ENCODE measurements at regions not wholly inside any gene's neighbourhood (a gene's known extent, or its start where the extent isn't known, plus 50 kb on each side); places are given as distances from the start of the nearest gene placed in this dataset.

DNA sequence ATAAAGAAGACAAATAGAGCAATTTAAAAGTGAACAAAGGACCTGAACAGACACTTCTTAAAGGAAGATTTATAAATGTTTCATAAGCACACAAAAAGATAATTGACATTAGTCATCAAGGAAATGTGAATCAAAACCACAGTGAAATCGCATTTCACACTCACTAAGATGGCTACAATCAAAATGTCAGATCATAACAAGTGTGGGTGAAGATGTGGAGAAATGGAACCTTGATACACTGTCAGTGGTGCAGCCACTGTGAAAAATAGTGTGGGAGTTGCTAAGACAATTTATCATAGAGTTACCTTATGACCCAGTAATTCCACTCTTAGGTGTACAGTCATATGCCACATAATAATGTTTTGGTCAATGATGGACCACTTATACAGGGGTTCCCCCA, 54.5 kb upstream of the HTR4 start:
- Histone ChIP-seq H3K36me3 (ENCODE audit: control insufficient read depth in 5 of 5, insufficient read depth in 5 of 5, low read length in 5 of 5) (no peaks in the 10 kb centered on the region), H3K4me3 (ENCODE audit: low read depth in 1 of 5, low read length in 5 of 5) (no peak overlapping the region), H3K9me3 (ENCODE audit: control insufficient read depth in 5 of 5, low read length in 5 of 5) (no peaks in the 10 kb centered on the region), H3K9ac (ENCODE audit: low read length in 5 of 5) (no peak overlapping the region), H3K27me3 (ENCODE audit: control insufficient read depth in 5 of 5, insufficient read depth in 4 of 5, low read length in 5 of 5) (no peaks in the 10 kb centered on the region), H3K27ac (ENCODE audit: low read depth, low read length) (no peak overlapping the region), H3K4me1 (ENCODE audit: control insufficient read depth in 5 of 5, insufficient read depth in 5 of 5, low read length in 5 of 5) (peaks cover 0 to 7% (median 0%) of the 10 kb centered on the region in 5 donors)

DNA sequence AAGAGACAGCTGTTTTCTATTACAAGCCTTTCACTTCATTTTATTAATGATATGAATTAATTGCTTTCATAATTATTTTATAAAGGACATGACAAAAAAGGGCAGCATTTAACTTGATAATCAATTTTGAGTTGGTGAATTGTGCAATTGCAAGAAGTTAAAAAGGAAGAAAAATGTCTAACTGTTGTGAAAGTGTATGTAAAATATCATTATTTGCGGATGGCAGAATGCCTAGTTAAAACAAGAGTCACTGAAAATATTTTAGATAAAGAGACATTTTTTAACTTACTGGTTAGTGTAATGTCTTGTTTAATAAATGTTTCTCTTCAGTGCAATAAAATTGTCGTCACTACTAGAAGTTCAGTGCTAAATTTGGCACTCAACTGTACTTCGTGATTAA, 57.6 kb upstream of the HTR4 start:
- H3K9me3 ChIP-seq (ENCODE audit: control insufficient read depth in 5 of 5, low read length in 5 of 5) = no peaks in the 10 kb centered on the region
- H3K9ac ChIP-seq (ENCODE audit: low read length in 5 of 5) = no peak overlapping the region
- no peak overlapping the region for H3K4me3 ChIP-seq (ENCODE audit: low read depth in 1 of 5, low read length in 5 of 5)
- H3K27me3 ChIP-seq (ENCODE audit: control insufficient read depth in 5 of 5, insufficient read depth in 4 of 5, low read length in 5 of 5) = no peaks in the 10 kb centered on the region
- peaks cover 0 to 7% (median 0%) of the 10 kb centered on the region in 5 donors for H3K4me1 ChIP-seq (ENCODE audit: control insufficient read depth in 5 of 5, insufficient read depth in 5 of 5, low read length in 5 of 5)
- H3K36me3 ChIP-seq (ENCODE audit: control insufficient read depth in 5 of 5, insufficient read depth in 5 of 5, low read length in 5 of 5) = no peaks in the 10 kb centered on the region
- H3K27ac ChIP-seq (ENCODE audit: low read depth, low read length) = no peak overlapping the region

DNA sequence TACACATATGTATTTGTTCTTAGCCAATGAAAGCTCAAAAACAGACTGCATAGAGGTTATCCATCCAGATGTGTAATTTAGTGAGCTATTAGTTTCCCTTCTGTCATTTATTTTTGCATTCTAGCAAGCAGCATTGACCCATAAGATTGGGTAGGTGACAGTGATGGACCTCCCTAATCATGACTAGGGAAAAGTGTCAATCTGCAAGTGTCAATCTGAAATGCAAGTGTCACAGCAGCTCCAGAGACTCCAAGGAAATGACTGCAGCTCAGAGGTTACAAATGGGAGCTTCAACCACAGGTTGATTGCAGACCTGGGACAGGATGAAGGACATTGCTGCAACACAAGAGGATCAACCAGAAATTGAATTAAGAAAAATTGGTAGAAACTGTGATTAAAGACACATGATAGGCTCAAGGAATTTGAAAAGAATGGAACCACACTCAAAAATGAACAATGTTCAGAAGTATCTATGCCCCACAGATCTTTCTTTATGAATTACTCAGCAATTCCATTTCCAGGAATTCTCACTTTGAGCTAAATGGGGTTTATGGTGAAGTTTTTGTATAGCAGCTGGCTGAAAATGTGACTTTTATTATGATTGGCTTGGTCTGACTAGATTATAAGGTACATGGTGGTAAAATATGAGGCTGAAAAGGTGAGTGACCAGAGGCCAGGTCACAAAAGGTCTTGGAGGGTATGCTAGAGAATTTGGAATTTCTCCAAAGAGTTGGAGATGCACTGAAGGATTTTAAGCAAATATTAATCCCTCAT, 59.6 kb upstream of the HTR4 start:
- Histone ChIP-seq H3K9me3 (ENCODE audit: control insufficient read depth in 5 of 5, low read length in 5 of 5) (no peaks in the 10 kb centered on the region), H3K9ac (ENCODE audit: low read length in 5 of 5) (no peak overlapping the region), H3K27ac (ENCODE audit: low read depth, low read length) (no peak overlapping the region), H3K4me3 (ENCODE audit: low read depth in 1 of 5, low read length in 5 of 5) (no peak overlapping the region), H3K4me1 (ENCODE audit: control insufficient read depth in 5 of 5, insufficient read depth in 5 of 5, low read length in 5 of 5) (peaks cover 0 to 7% (median 0%) of the 10 kb centered on the region in 5 donors), H3K36me3 (ENCODE audit: control insufficient read depth in 5 of 5, insufficient read depth in 5 of 5, low read length in 5 of 5) (no peaks in the 10 kb centered on the region), H3K27me3 (ENCODE audit: control insufficient read depth in 5 of 5, insufficient read depth in 4 of 5, low read length in 5 of 5) (no peaks in the 10 kb centered on the region)

DNA sequence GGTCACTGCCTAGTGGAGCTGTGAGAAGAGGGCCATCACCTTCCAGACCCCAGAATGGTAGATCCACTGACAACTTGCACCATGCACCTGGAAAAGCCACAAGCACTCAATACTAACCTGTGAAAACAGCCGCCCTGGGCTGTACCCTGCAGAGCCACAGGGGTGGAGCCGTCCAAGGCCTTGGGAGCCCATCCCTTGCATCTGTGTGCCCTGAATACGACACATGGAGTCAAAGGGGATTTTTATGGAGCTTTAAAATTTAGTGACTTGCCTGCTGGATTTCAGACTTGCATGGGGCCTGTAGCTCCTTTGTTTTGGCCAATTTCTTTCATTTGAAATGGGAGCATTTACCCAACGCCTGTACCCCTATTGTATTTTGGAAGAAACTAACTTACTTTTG, 62.4 kb upstream of the HTR4 start:
- H3K4me3 ChIP-seq (ENCODE audit: low read depth in 1 of 5, low read length in 5 of 5) = no peak overlapping the region
- H3K27me3 ChIP-seq (ENCODE audit: control insufficient read depth in 5 of 5, insufficient read depth in 4 of 5, low read length in 5 of 5) = no peaks in the 10 kb centered on the region
- H3K9me3 ChIP-seq (ENCODE audit: control insufficient read depth in 5 of 5, low read length in 5 of 5) = no peaks in the 10 kb centered on the region
- no peaks in the 10 kb centered on the region for H3K36me3 ChIP-seq (ENCODE audit: control insufficient read depth in 5 of 5, insufficient read depth in 5 of 5, low read length in 5 of 5)
- no peak overlapping the region for H3K27ac ChIP-seq (ENCODE audit: low read depth, low read length)
- no peak overlapping the region for H3K9ac ChIP-seq (ENCODE audit: low read length in 5 of 5)
- H3K4me1 ChIP-seq (ENCODE audit: control insufficient read depth in 5 of 5, insufficient read depth in 5 of 5, low read length in 5 of 5) = peaks cover 0 to 3% (median 0%) of the 10 kb centered on the region in 5 donors

DNA sequence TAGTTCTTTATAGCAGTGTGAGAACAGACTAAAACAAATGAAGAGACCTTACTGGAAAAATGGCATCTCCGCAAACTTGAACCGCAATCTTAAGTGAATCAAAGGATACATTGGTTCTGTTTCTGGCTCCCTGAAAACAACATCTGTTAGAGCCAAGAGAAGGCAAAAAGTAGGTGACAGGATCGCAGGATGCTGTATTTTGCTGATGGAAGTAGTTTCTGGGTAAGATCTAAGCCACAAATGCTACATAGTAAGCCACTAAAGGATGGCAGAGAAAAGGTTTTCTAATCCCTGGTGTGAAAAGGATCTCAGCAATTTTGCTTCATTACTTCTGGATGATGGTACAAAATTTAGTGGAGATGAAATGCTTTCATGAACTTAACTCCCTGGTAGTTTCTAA, 63.3 kb upstream of the HTR4 start:
- H3K9me3 ChIP-seq (ENCODE audit: control insufficient read depth in 5 of 5, low read length in 5 of 5) = no peaks in the 10 kb centered on the region
- no peaks in the 10 kb centered on the region for H3K4me1 ChIP-seq (ENCODE audit: control insufficient read depth in 5 of 5, insufficient read depth in 5 of 5, low read length in 5 of 5)
- H3K27ac ChIP-seq (ENCODE audit: low read depth, low read length) = no peak overlapping the region
- no peaks in the 10 kb centered on the region for H3K36me3 ChIP-seq (ENCODE audit: control insufficient read depth in 5 of 5, insufficient read depth in 5 of 5, low read length in 5 of 5)
- no peak overlapping the region for H3K9ac ChIP-seq (ENCODE audit: low read length in 5 of 5)
- no peak overlapping the region for H3K4me3 ChIP-seq (ENCODE audit: low read depth in 1 of 5, low read length in 5 of 5)
- H3K27me3 ChIP-seq (ENCODE audit: control insufficient read depth in 5 of 5, insufficient read depth in 4 of 5, low read length in 5 of 5) = no peaks in the 10 kb centered on the region

DNA sequence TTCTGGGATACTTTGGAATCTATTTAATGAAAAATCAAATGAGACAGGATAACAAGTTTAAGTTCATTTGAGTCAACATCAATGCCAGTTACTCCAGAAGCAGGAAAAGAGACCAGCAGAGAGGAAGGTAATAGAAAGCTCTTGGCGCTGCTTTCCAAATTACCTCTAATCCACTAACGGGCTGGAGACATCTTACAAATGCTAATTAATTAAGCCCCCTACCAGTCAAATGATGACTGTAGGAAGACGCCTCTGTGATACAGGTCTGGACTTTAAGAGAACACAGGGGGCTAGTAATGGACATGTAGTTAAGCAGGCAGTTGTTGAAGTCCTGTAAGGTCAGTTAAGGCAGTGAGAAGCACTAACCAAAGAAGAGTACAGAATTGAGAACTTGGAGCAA, 65.3 kb upstream of the HTR4 start:
- Histone ChIP-seq H3K36me3 (ENCODE audit: control insufficient read depth in 5 of 5, insufficient read depth in 5 of 5, low read length in 5 of 5) (no peaks in the 10 kb centered on the region), H3K4me1 (ENCODE audit: control insufficient read depth in 5 of 5, insufficient read depth in 5 of 5, low read length in 5 of 5) (no peaks in the 10 kb centered on the region), H3K27ac (ENCODE audit: low read depth, low read length) (no peak overlapping the region), H3K9me3 (ENCODE audit: control insufficient read depth in 5 of 5, low read length in 5 of 5) (no peaks in the 10 kb centered on the region), H3K4me3 (ENCODE audit: low read depth in 1 of 5, low read length in 5 of 5) (no peak overlapping the region), H3K9ac (ENCODE audit: low read length in 5 of 5) (no peak overlapping the region), H3K27me3 (ENCODE audit: control insufficient read depth in 5 of 5, insufficient read depth in 4 of 5, low read length in 5 of 5) (peaks cover 0 to 4% (median 0%) of the 10 kb centered on the region in 5 donors)

DNA sequence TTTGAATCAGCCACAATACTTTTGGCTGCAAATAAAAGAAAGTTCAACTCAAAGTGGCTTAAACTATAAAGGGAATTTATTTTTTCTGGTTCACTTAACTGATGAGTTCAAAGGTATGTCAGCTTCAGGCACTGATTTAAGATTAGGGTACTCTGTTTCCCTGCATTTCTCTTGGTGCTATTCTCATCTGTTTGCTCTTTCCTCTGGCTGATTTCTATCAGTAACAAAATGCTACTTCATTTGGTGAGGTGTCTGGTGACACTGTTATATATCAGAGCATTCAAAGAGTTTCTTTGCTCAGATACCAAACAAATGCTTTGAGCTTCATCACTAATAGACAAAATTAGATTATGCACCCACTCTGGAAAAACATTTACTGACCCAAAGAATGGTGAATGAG, 65.9 kb upstream of the HTR4 start:
- Histone ChIP-seq H3K27me3 (ENCODE audit: control insufficient read depth in 5 of 5, insufficient read depth in 4 of 5, low read length in 5 of 5) (peaks cover 0 to 4% (median 0%) of the 10 kb centered on the region in 5 donors), H3K27ac (ENCODE audit: low read depth, low read length) (no peak overlapping the region), H3K9me3 (ENCODE audit: control insufficient read depth in 5 of 5, low read length in 5 of 5) (no peaks in the 10 kb centered on the region), H3K4me3 (ENCODE audit: low read depth in 1 of 5, low read length in 5 of 5) (no peak overlapping the region), H3K36me3 (ENCODE audit: control insufficient read depth in 5 of 5, insufficient read depth in 5 of 5, low read length in 5 of 5) (no peaks in the 10 kb centered on the region), H3K4me1 (ENCODE audit: control insufficient read depth in 5 of 5, insufficient read depth in 5 of 5, low read length in 5 of 5) (no peaks in the 10 kb centered on the region), H3K9ac (ENCODE audit: low read length in 5 of 5) (no peak overlapping the region)

DNA sequence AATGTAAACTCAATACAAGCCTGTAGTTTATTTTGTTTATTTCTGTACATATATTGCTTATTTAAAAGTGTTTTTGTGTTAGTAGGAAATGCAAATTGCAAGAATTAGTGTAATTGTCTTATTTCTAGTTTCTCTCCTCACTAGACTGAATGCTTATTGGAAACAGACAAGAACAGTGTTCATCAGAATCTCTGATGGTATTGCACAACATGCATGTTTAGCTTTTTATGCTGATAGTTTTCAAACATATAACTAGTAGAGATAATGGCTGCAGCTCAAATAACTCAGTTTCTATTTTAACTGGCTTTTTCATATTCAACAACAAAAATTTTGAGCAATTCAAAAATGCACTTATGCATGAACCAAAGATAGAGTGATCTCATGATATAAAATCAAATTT, 68.8 kb upstream of the HTR4 start:
- Histone ChIP-seq H3K4me1 (ENCODE audit: control insufficient read depth in 5 of 5, insufficient read depth in 5 of 5, low read length in 5 of 5) (no peaks in the 10 kb centered on the region), H3K27ac (ENCODE audit: low read depth, low read length) (no peak overlapping the region), H3K9me3 (ENCODE audit: control insufficient read depth in 5 of 5, low read length in 5 of 5) (no peaks in the 10 kb centered on the region), H3K36me3 (ENCODE audit: control insufficient read depth in 5 of 5, insufficient read depth in 5 of 5, low read length in 5 of 5) (no peaks in the 10 kb centered on the region), H3K27me3 (ENCODE audit: control insufficient read depth in 5 of 5, insufficient read depth in 4 of 5, low read length in 5 of 5) (peaks cover 0 to 4% (median 0%) of the 10 kb centered on the region in 5 donors), H3K4me3 (ENCODE audit: low read depth in 1 of 5, low read length in 5 of 5) (no peak overlapping the region), H3K9ac (ENCODE audit: low read length in 5 of 5) (no peak overlapping the region)

DNA sequence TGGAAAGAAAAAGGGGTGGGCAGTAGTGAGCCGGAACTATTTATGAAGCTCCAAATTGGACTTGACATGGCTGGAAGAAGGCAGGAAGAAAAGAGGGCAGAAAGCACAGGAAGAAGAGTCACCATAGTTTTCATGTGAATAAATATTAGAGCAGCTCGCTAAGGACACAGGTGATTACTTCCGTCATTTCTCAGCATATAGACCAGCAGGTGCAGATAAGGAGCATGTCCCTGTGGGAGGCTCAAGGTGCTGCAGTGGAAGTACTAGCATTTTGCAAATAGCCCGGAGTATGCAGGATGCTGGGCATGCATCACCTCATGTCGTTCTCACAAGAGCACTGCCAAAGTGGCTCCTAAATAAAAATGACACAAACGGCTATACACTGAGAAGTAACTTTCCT, 71.3 kb upstream of the HTR4 start:
- H3K27me3 ChIP-seq (ENCODE audit: control insufficient read depth in 5 of 5, insufficient read depth in 4 of 5, low read length in 5 of 5) = peaks cover 0 to 4% (median 0%) of the 10 kb centered on the region in 5 donors
- H3K4me3 ChIP-seq (ENCODE audit: low read depth in 1 of 5, low read length in 5 of 5) = no peak overlapping the region
- H3K9me3 ChIP-seq (ENCODE audit: control insufficient read depth in 5 of 5, low read length in 5 of 5) = no peaks in the 10 kb centered on the region
- no peaks in the 10 kb centered on the region for H3K4me1 ChIP-seq (ENCODE audit: control insufficient read depth in 5 of 5, insufficient read depth in 5 of 5, low read length in 5 of 5)
- no peak overlapping the region for H3K27ac ChIP-seq (ENCODE audit: low read depth, low read length)
- no peaks in the 10 kb centered on the region for H3K36me3 ChIP-seq (ENCODE audit: control insufficient read depth in 5 of 5, insufficient read depth in 5 of 5, low read length in 5 of 5)
- H3K9ac ChIP-seq (ENCODE audit: low read length in 5 of 5) = no peak overlapping the region

DNA sequence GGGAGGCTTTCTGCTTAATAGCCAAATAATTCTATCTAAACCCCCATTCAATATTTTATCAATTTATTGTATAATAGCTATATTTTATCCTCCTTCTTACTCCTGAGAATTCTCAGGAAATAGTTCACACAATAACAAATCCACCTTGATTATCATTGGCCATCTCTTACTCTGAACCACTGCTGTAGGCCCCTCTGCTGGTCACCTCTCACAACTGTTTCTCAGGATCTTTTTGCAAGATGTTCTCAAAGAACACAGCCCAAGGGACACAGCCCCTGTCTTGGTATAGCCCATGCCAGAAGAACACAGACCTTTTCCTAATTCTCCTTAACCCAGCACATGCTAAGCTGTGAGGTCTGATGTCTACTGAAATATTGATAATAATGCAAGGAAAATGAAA, 74.9 kb upstream of the HTR4 start:
- no peaks in the 10 kb centered on the region for H3K36me3 ChIP-seq (ENCODE audit: control insufficient read depth in 5 of 5, insufficient read depth in 5 of 5, low read length in 5 of 5)
- peaks cover 0 to 6% (median 5%) of the 10 kb centered on the region in 5 donors for H3K4me1 ChIP-seq (ENCODE audit: control insufficient read depth in 5 of 5, insufficient read depth in 5 of 5, low read length in 5 of 5)
- no peaks in the 10 kb centered on the region for H3K9me3 ChIP-seq (ENCODE audit: control insufficient read depth in 5 of 5, low read length in 5 of 5)
- H3K9ac ChIP-seq (ENCODE audit: low read length in 5 of 5) = no peak overlapping the region
- H3K27ac ChIP-seq (ENCODE audit: low read depth, low read length) = no peak overlapping the region
- peaks cover 0 to 2% (median 0%) of the 10 kb centered on the region in 5 donors for H3K27me3 ChIP-seq (ENCODE audit: control insufficient read depth in 5 of 5, insufficient read depth in 4 of 5, low read length in 5 of 5)
- no peak overlapping the region for H3K4me3 ChIP-seq (ENCODE audit: low read depth in 1 of 5, low read length in 5 of 5)

All from subcutaneous abdominal adipose tissue (tissue), 5 donors.